B cell (primary cell): ENCODE measurements at regions not wholly inside any gene's neighbourhood (a gene's known extent, or its start where the extent isn't known, plus 50 kb on each side); places are given as distances from the start of the nearest gene placed in this dataset.
"Not testable (repeated sequence)": the region's sequence is repeated elsewhere in the genome, so short reads cannot be mapped to it uniquely, and the experiment has no call there.

Source experiments
- ATAC-seq: fragments of 200-7000 bp; cut with Tn5 transposase; one replicate; pipeline ENCODE4 v1.10.0; 2021; ENCODE audit warnings: low read depth, mild to moderate bottlenecking, moderate number of reproducible peaks, moderate library complexity
- CTCF ChIA-PET: fragments of 350-600 bp; sonication (Branson Sonifier 250); formaldehyde crosslinking; loops from one replicate; lab custom pipeline; 2021; ENCODE audit warnings: antibody characterized with exemption, inconsistent platforms; lab: Charles Lee
- POLR2A ChIA-PET: fragments of 350-600 bp; sonication (Branson Sonifier 250); formaldehyde crosslinking; loops from one replicate; lab custom pipeline; 2021; ENCODE audit warnings: antibody characterized with exemption; lab: Charles Lee
- DNase-seq: peaks from one replicate; pipeline ENCODE4 v3.0.0; 2013
- H2AFZ ChIP-seq: 2 replicates; pipeline ENCODE4 v1.6.1; 2012; ENCODE audit warnings: mild to moderate bottlenecking, low read depth, low read length; ENCODE audit not compliant: insufficient read depth, poor library complexity, severe bottlenecking
- H3K27ac ChIP-seq, 2 donors: 1 replicate in 1 of 2; 2 replicates in 1 of 2; pipeline ENCODE4 v1.5.1; 2012 to 2013; ENCODE audit warnings: low read length in 2 of 2, mild to moderate bottlenecking in 2 of 2, moderate library complexity in 1 of 2
- H3K27me3 ChIP-seq, 4 experiments: fragments of 200-600 bp in 1 of 4; sonication (generic) in 1 of 4; replicated peaks in 1 of 4; 1 replicate in 2 of 4; 2 replicates in 2 of 4; pipeline versions ENCODE4 v1.6.1 to v1.7.0; 2013 to 2016; ENCODE audit warnings: low read length in 3 of 4, mild to moderate bottlenecking in 2 of 4, mixed read lengths in 1 of 4, moderate library complexity in 1 of 4; ENCODE audit not compliant: insufficient read depth in 4 of 4, control insufficient read depth in 3 of 4; ENCODE audit errors: control extremely low read depth in 1 of 4
- H3K36me3 ChIP-seq, 2 experiments: replicated peaks in 1 of 2; 1 replicate in 1 of 2; 2 replicates in 1 of 2; pipeline versions ENCODE4 v1.6.1 to v1.7.1; 2013; ENCODE audit warnings: low read length in 1 of 2; ENCODE audit not compliant: insufficient read depth in 2 of 2, control insufficient read depth in 1 of 2; ENCODE audit errors: control extremely low read depth in 1 of 2, extremely low read depth in 1 of 2
- H3K4me1 ChIP-seq, 2 donors: fragments of 200-600 bp in 1 of 2; sonication (generic) in 1 of 2; 1 replicate in 1 of 2; 2 replicates in 1 of 2; pipeline versions ENCODE4 v1.5.1 to v1.6.1; 2013 to 2017; ENCODE audit warnings: low read length in 2 of 2; ENCODE audit not compliant: control insufficient read depth in 2 of 2, insufficient read depth in 2 of 2
- H3K4me2 ChIP-seq: replicated peaks from 2 replicates; pipeline ENCODE3; 2012; ENCODE audit warnings: mild to moderate bottlenecking, low read depth, low read length; ENCODE audit not compliant: poor library complexity, severe bottlenecking
- H3K4me3 ChIP-seq, 5 experiments: fragments of 200-600 bp in 1 of 5; sonication (generic) in 1 of 5; 1 replicate in 3 of 5; 2 replicates in 2 of 5; pipeline versions ENCODE4 v1.5.1 to v1.7.0; 2011 to 2016; ENCODE audit warnings: low read length in 4 of 5, mild to moderate bottlenecking in 4 of 5, low read depth in 2 of 5, control low read depth in 1 of 5, moderate library complexity in 1 of 5; ENCODE audit not compliant: insufficient read depth in 1 of 5; ENCODE audit errors: control extremely low read depth in 1 of 5, extremely low read depth in 1 of 5
- H3K79me2 ChIP-seq: fragments of 200-600 bp; sonication (generic); one replicate; pipeline ENCODE4 v1.6.0; 2016; ENCODE audit warnings: low read length; ENCODE audit not compliant: control insufficient read depth, insufficient read depth
- H3K9ac ChIP-seq: fragments of 200-600 bp; sonication (generic); 2 replicates; pipeline ENCODE4 v1.6.1; 2017; ENCODE audit warnings: mild to moderate bottlenecking, low read length, moderate library complexity
- H3K9me3 ChIP-seq, 3 donors: one replicate each; pipeline versions ENCODE4 v1.6.1 to v1.7.1; 2013; ENCODE audit warnings: low read length in 2 of 3; ENCODE audit not compliant: control insufficient read depth in 2 of 3, insufficient read depth in 1 of 3; ENCODE audit errors: control extremely low read depth in 1 of 3
- H4K20me1 ChIP-seq: 2 replicates; pipeline ENCODE4 v1.6.0; 2012; ENCODE audit warnings: mild to moderate bottlenecking, low read length; ENCODE audit not compliant: insufficient read depth, control insufficient read depth, poor library complexity, severe bottlenecking
- H3K27ac Mint-ChIP-seq: one replicate; pipeline ENCODE4 v1.8.0; 2021; ENCODE audit warnings: mixed read lengths
- H3K27me3 Mint-ChIP-seq: one replicate; pipeline ENCODE4 v1.8.0; 2021; ENCODE audit warnings: mixed read lengths
- H3K4me1 Mint-ChIP-seq: one replicate; pipeline ENCODE4 v1.8.0; 2021; ENCODE audit warnings: mixed read lengths
- H3K4me3 Mint-ChIP-seq: one replicate; pipeline ENCODE4 v1.8.0; 2021; ENCODE audit warnings: mixed read lengths
- H3K9me3 Mint-ChIP-seq: one replicate; pipeline ENCODE4 v1.8.0; 2022; ENCODE audit warnings: mixed read lengths; ENCODE audit not compliant: insufficient read depth
- EZH2 ChIP-seq: IDR thresholded peaks from 2 replicates; pipeline ENCODE4 v1.6.1; 2012; ENCODE audit warnings: borderline replicate concordance, low read depth, mild to moderate bottlenecking, moderate library complexity, low read length; ENCODE audit not compliant: insufficient read depth, poor library complexity, severe bottlenecking
- WGBS: methylation state at CpG from one replicate; pipeline ENCODE4 v1.1.5; 2013; ENCODE audit warnings: missing lambda C conversion rate; ENCODE audit not compliant: insufficient coverage; 5-methylcytosine and 5-hydroxymethylcytosine counted together
- intact Hi-C: fragments of 100-400 bp; cut with micrococcal nuclease; formaldehyde crosslinking; loops from one replicate; pipeline ENCODE4 v1.10.0; 2022
- TF ChIP-seq, protein P1 (sequence below): fragments of 200-600 bp; IDR thresholded peaks from one replicate; pipeline ENCODE4 v1.8.0; 2022; ENCODE audit warnings: antibody characterized with exemption, mild to moderate bottlenecking

DNA sequence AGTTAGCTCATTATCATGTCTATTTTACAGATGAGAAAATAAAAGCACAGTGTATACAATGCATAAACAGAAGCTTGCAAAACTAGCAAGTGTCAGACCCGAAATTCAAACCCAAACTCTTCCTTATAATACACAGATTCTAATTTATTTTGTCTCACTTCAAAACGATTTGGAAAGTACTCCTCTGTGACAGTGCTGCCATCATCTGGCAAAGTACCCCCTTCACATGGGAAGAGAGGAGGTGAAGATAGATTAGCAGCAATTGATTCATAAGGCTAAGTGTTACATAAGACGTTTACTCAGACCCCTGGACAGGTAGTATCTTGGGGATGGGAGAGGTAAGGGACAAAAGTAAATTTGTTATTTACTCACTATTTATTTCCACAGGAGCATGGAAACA lies 744.0 kb upstream of the SGO1 start:
- Histone ChIP-seq H3K9ac (no peak overlapping the region), H3K79me2 (no peaks in the 10 kb centered on the region), H3K4me1 (no peaks in the 10 kb centered on the region), H3K4me2 (no peak overlapping the region), H3K27me3 (no peaks in the 10 kb centered on the region), H3K9me3 (no peaks in the 10 kb centered on the region), H2AFZ (no peak overlapping the region), H3K27ac (no peak overlapping the region), H4K20me1 (no peaks in the 10 kb centered on the region), H3K4me3 (no peak overlapping the region), H3K36me3 (no peaks in the 10 kb centered on the region)
- Mint-ChIP-seq H3K27ac (no peak overlapping the region), H3K27me3 (no peaks in the 10 kb centered on the region), H3K4me3 (no peak overlapping the region), H3K9me3 (no peaks in the 10 kb centered on the region), H3K4me1 (no peaks in the 10 kb centered on the region)
- WGBS = no CpG with 5 or more reads among the region's 3 CpGs
- CTCF ChIA-PET = interaction anchor here (0.7 kb wide), 1 partner anchor 1045 kb away, joined by 3 read pairs; no protein-coding TSS in a partner anchor
- TF ChIP-seq EZH2 = no peak
- TF ChIP-seq, protein P1, sequence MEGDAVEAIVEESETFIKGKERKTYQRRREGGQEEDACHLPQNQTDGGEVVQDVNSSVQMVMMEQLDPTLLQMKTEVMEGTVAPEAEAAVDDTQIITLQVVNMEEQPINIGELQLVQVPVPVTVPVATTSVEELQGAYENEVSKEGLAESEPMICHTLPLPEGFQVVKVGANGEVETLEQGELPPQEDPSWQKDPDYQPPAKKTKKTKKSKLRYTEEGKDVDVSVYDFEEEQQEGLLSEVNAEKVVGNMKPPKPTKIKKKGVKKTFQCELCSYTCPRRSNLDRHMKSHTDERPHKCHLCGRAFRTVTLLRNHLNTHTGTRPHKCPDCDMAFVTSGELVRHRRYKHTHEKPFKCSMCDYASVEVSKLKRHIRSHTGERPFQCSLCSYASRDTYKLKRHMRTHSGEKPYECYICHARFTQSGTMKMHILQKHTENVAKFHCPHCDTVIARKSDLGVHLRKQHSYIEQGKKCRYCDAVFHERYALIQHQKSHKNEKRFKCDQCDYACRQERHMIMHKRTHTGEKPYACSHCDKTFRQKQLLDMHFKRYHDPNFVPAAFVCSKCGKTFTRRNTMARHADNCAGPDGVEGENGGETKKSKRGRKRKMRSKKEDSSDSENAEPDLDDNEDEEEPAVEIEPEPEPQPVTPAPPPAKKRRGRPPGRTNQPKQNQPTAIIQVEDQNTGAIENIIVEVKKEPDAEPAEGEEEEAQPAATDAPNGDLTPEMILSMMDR = no peak
- POLR2A ChIA-PET = no interaction called here
- intact Hi-C loops = no loop called here
- ATAC-seq (no peak), DNase-seq (no peak)

DNA sequence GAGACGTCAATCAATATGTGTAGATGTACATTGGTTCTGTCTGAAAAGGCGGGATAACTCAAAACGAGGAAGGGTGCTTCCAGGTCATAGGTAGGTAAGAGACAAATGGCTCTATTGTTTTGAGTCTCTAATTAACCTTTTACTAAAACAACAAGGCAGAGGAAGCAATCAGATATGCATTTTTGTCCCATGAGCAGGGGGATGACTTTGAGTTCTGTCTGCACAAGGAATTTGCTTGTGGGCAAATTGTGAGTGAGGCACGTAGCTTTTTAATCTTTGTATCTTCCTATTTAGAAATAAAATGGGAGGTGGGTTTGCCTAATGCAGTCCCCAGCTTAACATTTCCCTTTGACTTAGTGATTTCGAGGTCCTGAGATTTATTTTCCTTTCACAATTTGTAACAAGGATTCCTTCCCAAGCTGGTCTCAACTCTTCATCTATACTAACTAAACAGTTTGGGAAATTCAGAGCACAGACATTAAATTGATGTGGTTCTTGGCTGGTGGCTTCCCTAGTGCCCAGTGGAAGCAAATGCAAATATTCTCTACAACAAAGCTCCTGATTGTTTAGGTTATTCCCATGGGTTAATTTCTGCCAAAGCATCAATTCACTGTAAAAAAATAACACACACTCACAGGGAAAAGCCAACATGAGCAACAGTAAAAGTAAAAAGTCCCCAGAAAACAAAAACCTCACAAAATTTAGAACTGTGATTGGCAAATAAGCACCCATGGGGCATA lies 738.8 kb upstream of the SGO1 start:
- no peak overlapping the region for H3K27ac Mint-ChIP-seq
- intact Hi-C loops = no loop called here
- WGBS = 0% methylated on average over 1 of the region's 5 CpGs
- Histone ChIP-seq H3K4me1 (no peaks in the 10 kb centered on the region), H3K79me2 (no peaks in the 10 kb centered on the region), H3K27me3 (no peaks in the 10 kb centered on the region), H3K9ac (no peak overlapping the region), H3K27ac (no peak overlapping the region), H3K4me3 (no peak overlapping the region), H3K9me3 (peaks cover 0 to 4% (median 0%) of the 10 kb centered on the region in 3 donors), H2AFZ (no peak overlapping the region), H4K20me1 (no peaks in the 10 kb centered on the region), H3K4me2 (no peak overlapping the region), H3K36me3 (no peaks in the 10 kb centered on the region)
- ATAC-seq (no peak), DNase-seq (no peak)
- TF ChIP-seq, protein P1 = no peak
- no peak overlapping the region for H3K4me3 Mint-ChIP-seq
- H3K4me1 Mint-ChIP-seq = no peaks in the 10 kb centered on the region
- ChIA-PET CTCF (no interaction called here), POLR2A (no interaction called here)
- H3K27me3 Mint-ChIP-seq = no peaks in the 10 kb centered on the region
- peaks cover 10% of the 10 kb centered on the region for H3K9me3 Mint-ChIP-seq

DNA sequence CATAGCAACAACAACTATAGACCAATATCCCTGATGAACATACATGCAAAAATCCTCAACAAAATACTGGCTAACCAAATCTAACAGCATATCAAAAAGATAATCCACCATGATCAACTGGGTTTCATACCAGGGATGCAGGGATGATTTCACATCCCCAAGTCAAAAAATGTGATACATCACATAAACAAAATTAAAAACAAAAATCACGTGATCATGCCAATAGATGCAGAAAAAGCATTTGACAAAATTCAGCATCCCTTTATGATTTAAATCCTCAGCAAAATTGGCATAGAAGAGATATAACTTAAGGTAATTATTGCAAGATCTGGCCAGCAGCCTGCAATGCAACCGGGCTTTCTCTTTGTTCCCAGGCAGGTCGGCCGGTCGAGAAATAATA lies 735.1 kb upstream of the SGO1 start:
- WGBS = 100% methylated on average over 4 of the region's 5 CpGs

More for the DNA sequence above, 735.1 kb upstream of the SGO1 start:
- H3K4me3 ChIP-seq, CTCF ChIA-PET, H3K36me3 ChIP-seq, intact Hi-C loops, H3K9ac ChIP-seq, DNase-seq, POLR2A ChIA-PET, H3K4me2 ChIP-seq, ATAC-seq, H3K27ac ChIP-seq, H3K27me3 Mint-ChIP-seq, H3K4me1 Mint-ChIP-seq, H3K4me3 Mint-ChIP-seq, H3K27ac Mint-ChIP-seq, H3K27me3 ChIP-seq, H2AFZ ChIP-seq, H4K20me1 ChIP-seq, H3K79me2 ChIP-seq, H3K4me1 ChIP-seq: not testable (repeated sequence)
- peaks cover 13% of the 10 kb centered on the region for H3K9me3 Mint-ChIP-seq
- H3K9me3 ChIP-seq = peaks cover 0 to 10% (median 0%) of the 10 kb centered on the region in 3 donors
